ENCODE measurements at regions not wholly inside any gene's neighbourhood (a gene's known extent, or its start where the extent isn't known, plus 50 kb on each side); places are given as distances from the start of the nearest gene placed in this dataset.

DNA sequence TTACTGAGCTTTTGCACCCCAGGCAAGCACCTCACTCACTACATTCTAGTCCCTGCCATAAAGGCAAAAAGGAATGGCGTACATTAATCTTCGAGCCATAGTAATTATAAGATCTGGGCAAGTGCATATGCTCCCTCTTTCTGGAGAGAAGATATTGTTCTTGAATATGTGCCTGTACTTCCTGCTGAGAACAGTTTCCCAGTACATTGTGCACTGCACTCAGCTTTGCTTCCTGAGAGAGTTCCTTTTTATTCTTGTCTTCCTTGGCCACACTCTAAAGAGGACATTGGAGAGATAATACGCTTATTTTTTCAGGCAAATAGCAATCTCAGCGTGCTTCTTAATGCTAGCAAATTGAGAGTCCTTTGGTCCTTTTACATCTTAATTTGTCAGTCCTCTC is 909.0 kb upstream of the PCDH10 start:
- Histone ChIP-seq H3K27ac (no peak overlapping the region), H3K27me3 (no peaks in the 10 kb centered on the region), H3K4me3 (no peak overlapping the region), H3K9me3 (no peaks in the 10 kb centered on the region), H3K4me1 (peaks cover 0 to 5% (median 0%) of the 10 kb centered on the region in 4 donors), H3K36me3 (no peaks in the 10 kb centered on the region)
- TF ChIP-seq, protein P1, sequence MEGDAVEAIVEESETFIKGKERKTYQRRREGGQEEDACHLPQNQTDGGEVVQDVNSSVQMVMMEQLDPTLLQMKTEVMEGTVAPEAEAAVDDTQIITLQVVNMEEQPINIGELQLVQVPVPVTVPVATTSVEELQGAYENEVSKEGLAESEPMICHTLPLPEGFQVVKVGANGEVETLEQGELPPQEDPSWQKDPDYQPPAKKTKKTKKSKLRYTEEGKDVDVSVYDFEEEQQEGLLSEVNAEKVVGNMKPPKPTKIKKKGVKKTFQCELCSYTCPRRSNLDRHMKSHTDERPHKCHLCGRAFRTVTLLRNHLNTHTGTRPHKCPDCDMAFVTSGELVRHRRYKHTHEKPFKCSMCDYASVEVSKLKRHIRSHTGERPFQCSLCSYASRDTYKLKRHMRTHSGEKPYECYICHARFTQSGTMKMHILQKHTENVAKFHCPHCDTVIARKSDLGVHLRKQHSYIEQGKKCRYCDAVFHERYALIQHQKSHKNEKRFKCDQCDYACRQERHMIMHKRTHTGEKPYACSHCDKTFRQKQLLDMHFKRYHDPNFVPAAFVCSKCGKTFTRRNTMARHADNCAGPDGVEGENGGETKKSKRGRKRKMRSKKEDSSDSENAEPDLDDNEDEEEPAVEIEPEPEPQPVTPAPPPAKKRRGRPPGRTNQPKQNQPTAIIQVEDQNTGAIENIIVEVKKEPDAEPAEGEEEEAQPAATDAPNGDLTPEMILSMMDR (IDR thresholded peaks at IDR 0.05), result no peak
- TF ChIP-seq POLR2A (IDR thresholded peaks at IDR 0.05), result no peak
- no peak for DNase-seq

DNA sequence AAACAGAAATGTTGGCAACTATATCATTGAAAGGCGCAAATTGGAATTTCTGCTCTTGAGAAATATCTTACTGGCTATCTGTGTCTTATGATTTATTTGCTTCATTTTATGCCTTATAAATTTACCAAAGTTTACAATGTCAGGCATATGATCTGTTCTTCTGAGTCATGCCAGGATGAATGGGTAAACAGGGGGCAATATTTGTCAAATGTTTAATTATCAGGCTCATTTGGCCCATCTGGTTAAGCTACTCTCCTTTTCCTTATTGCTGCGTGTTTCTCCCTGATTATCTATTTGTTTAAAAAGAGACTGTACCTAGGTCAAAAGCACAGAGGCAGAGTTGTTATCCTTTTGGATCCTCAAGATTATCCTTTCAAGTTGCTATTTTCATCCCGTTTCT is 903.8 kb upstream of the PCDH10 start:
- no peaks in the 10 kb centered on the region for H3K27me3 ChIP-seq
- no peaks in the 10 kb centered on the region for H3K36me3 ChIP-seq
- no peaks in the 10 kb centered on the region for H3K9me3 ChIP-seq
- DNase-seq, result no peak
- no peak overlapping the region for H3K27ac ChIP-seq
- H3K4me1 ChIP-seq, result no peaks in the 10 kb centered on the region
- TF ChIP-seq, protein P1 (IDR thresholded peaks at IDR 0.05), result no peak
- no peak for TF ChIP-seq POLR2A (IDR thresholded peaks at IDR 0.05)
- no peak overlapping the region for H3K4me3 ChIP-seq

DNA sequence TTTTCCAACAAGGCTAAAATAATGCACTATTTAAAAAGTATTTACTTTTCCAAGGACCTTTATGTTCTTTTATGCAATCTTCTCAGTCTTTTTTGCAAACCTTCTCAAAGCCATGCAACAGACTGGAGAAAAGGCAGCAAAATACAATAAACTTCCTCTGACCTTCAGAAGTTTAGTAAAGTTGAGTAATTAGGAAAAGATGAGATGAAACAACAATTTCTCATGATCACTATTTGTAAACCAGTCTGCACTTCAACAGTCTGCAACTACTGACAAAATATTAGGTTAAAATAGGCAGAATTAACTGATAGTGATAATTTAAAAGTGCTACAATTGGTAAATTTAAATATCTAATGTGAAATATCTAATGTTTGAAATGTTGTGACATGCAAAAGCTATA is 884.9 kb upstream of the PCDH10 start:
- H3K4me1 ChIP-seq, result no peaks in the 10 kb centered on the region
- no peak for DNase-seq
- no peaks in the 10 kb centered on the region for H3K27me3 ChIP-seq
- no peak overlapping the region for H3K4me3 ChIP-seq
- H3K27ac ChIP-seq, result no peak overlapping the region
- no peaks in the 10 kb centered on the region for H3K9me3 ChIP-seq
- H3K36me3 ChIP-seq, result no peaks in the 10 kb centered on the region
- TF ChIP-seq, protein P1 (IDR thresholded peaks at IDR 0.05), result no peak
- TF ChIP-seq POLR2A (IDR thresholded peaks at IDR 0.05), result no peak

- Histone ChIP-seq H3K4me1 (no peaks in the 10 kb centered on the region), H3K36me3 (no peaks in the 10 kb centered on the region), H3K9me3 (no peaks in the 10 kb centered on the region), H3K4me3 (no peak overlapping the region), H3K27ac (no peak overlapping the region), H3K27me3 (no peaks in the 10 kb centered on the region)
- no peak for DNase-seq
- TF ChIP-seq, protein P1 (IDR thresholded peaks at IDR 0.05), result no peak
- TF ChIP-seq POLR2A (IDR thresholded peaks at IDR 0.05), result no peak
Observed at GRCh38 chr4:132266374-132266773, 882.7 kb upstream of the PCDH10 start.

GRCh38 chr4:132267321-132267720 is 881.8 kb upstream of the PCDH10 start:
- no peak for DNase-seq
- H3K36me3 ChIP-seq, result no peaks in the 10 kb centered on the region
- no peak overlapping the region for H3K4me3 ChIP-seq
- H3K4me1 ChIP-seq, result no peaks in the 10 kb centered on the region
- TF ChIP-seq POLR2A (IDR thresholded peaks at IDR 0.05), result no peak
- H3K9me3 ChIP-seq, result no peaks in the 10 kb centered on the region
- H3K27me3 ChIP-seq, result no peaks in the 10 kb centered on the region
- H3K27ac ChIP-seq, result no peak overlapping the region

- DNase-seq, result no peak
Observed at GRCh38 chr4:132269303-132269990, 879.6 kb upstream of the PCDH10 start.

More at GRCh38 chr4:132269303-132269990, 879.6 kb upstream of the PCDH10 start:
- no peaks in the 10 kb centered on the region for H3K9me3 ChIP-seq
- no peak overlapping the region for H3K4me3 ChIP-seq
- no peak for TF ChIP-seq POLR2A (IDR thresholded peaks at IDR 0.05)
- TF ChIP-seq, protein P1 (IDR thresholded peaks at IDR 0.05), result no peak
- no peak overlapping the region for H3K27ac ChIP-seq
- H3K36me3 ChIP-seq, result no peaks in the 10 kb centered on the region
- H3K4me1 ChIP-seq, result no peaks in the 10 kb centered on the region
- H3K27me3 ChIP-seq, result no peaks in the 10 kb centered on the region

Measured in Peyer's patch (tissue), 4 donors.